H9 (cell line): ENCODE measurements at regions not wholly inside any gene's neighbourhood (a gene's known extent, or its start where the extent isn't known, plus 50 kb on each side); places are given as distances from the start of the nearest gene placed in this dataset.

ENCODE experiments used
- DNase-seq: peaks from one replicate; pipeline ENCODE4 v3.0.0-alpha.2; 2017
- H2AFZ ChIP-seq: one replicate; pipeline ENCODE4 v1.6.1; 2013; ENCODE audit warnings: mild to moderate bottlenecking, low read length, control low read depth, moderate library complexity
- H2AK5ac ChIP-seq: 2 replicates; pipeline ENCODE4 v1.6.1; 2013; ENCODE audit warnings: low read length, control low read depth, mixed read lengths; ENCODE audit not compliant: insufficient read length
- H2BK120ac ChIP-seq: one replicate; pipeline ENCODE4 v1.6.1; 2013; ENCODE audit warnings: low read depth, mild to moderate bottlenecking, low read length, control low read depth, inconsistent platforms; ENCODE audit not compliant: poor library complexity, severe bottlenecking
- H2BK12ac ChIP-seq: 2 replicates; pipeline ENCODE4 v1.6.1; 2013; ENCODE audit warnings: low read length, control low read depth, mixed read lengths, low read depth; ENCODE audit not compliant: insufficient read length
- H2BK15ac ChIP-seq: 2 replicates; pipeline ENCODE4 v1.6.1; 2013; ENCODE audit warnings: low read depth, low read length, control low read depth
- H2BK20ac ChIP-seq: one replicate; pipeline ENCODE4 v1.6.1; 2013; ENCODE audit warnings: low read depth, mild to moderate bottlenecking, low read length, control low read depth, inconsistent platforms; ENCODE audit not compliant: poor library complexity, severe bottlenecking
- H2BK5ac ChIP-seq: 2 replicates; pipeline ENCODE4 v1.6.1; 2013; ENCODE audit warnings: low read length, control low read depth, mixed read lengths; ENCODE audit not compliant: insufficient read length
- H3K14ac ChIP-seq: 2 replicates; pipeline ENCODE4 v1.6.1; 2013; ENCODE audit warnings: low read length, control low read depth; ENCODE audit not compliant: insufficient read depth
- H3K18ac ChIP-seq: 2 replicates; pipeline ENCODE4 v1.6.1; 2013; ENCODE audit warnings: low read depth, mild to moderate bottlenecking, mixed read lengths, low read length, control low read depth; ENCODE audit not compliant: insufficient read length
- H3K23ac ChIP-seq: 2 replicates; pipeline ENCODE4 v1.6.1; 2013; ENCODE audit warnings: low read length, control low read depth, mixed read lengths, low read depth; ENCODE audit not compliant: insufficient read length
- H3K23me2 ChIP-seq: 2 replicates; pipeline ENCODE4 v1.6.1; 2013; ENCODE audit warnings: low read depth, mild to moderate bottlenecking, mixed read lengths, low read length, control low read depth; ENCODE audit not compliant: insufficient read length, poor library complexity, severe bottlenecking
- H3K27ac ChIP-seq: 2 replicates; pipeline ENCODE4 v1.5.1; 2013; ENCODE audit warnings: low read length, control low read depth, mixed read lengths, low read depth; ENCODE audit not compliant: insufficient read length
- H3K27me3 ChIP-seq: 2 replicates; pipeline ENCODE4 v1.6.1; 2013; ENCODE audit warnings: low read length, control low read depth, inconsistent platforms; ENCODE audit not compliant: insufficient read depth
- H3K4ac ChIP-seq: 2 replicates; pipeline ENCODE4 v1.6.1; 2013; ENCODE audit warnings: low read depth, mild to moderate bottlenecking, control low read depth, inconsistent platforms, low read length, moderate library complexity
- H3K4me1 ChIP-seq: 2 replicates; pipeline ENCODE4 v1.6.1; 2013; ENCODE audit warnings: low read length, control low read depth, inconsistent platforms; ENCODE audit not compliant: insufficient read depth
- H3K4me2 ChIP-seq: 2 replicates; pipeline ENCODE4 v1.6.1; 2013; ENCODE audit warnings: low read length, control low read depth, mixed read lengths; ENCODE audit not compliant: insufficient read length, insufficient read depth
- H3K56ac ChIP-seq: 2 replicates; pipeline ENCODE4 v1.6.1; 2013; ENCODE audit warnings: low read depth, mild to moderate bottlenecking, mixed read lengths, low read length, control low read depth; ENCODE audit not compliant: insufficient read length
- H3K79me1 ChIP-seq: 2 replicates; pipeline ENCODE4 v1.6.1; 2013; ENCODE audit warnings: low read depth, mild to moderate bottlenecking, moderate library complexity, low read length, control low read depth, inconsistent platforms; ENCODE audit not compliant: insufficient read depth, poor library complexity, severe bottlenecking
- H3K79me2 ChIP-seq: 2 replicates; pipeline ENCODE4 v1.6.1; 2013; ENCODE audit warnings: low read length, control low read depth, inconsistent platforms; ENCODE audit not compliant: insufficient read depth
- H3K9ac ChIP-seq: 2 replicates; pipeline ENCODE4 v1.6.1; 2013; ENCODE audit warnings: low read length, control low read depth, mixed read lengths; ENCODE audit not compliant: insufficient read length; ENCODE audit errors: extremely low read depth
- H3K9me3 ChIP-seq: one replicate; pipeline ENCODE4 v1.6.1; 2013; ENCODE audit warnings: low read depth, low read length, inconsistent platforms; ENCODE audit not compliant: control insufficient read depth
- H3T11ph ChIP-seq: one replicate; pipeline ENCODE4 v1.6.1; 2013; ENCODE audit warnings: mild to moderate bottlenecking, low read length, control low read depth, inconsistent platforms
- H4K20me1 ChIP-seq: one replicate; pipeline ENCODE4 v1.6.1; 2013; ENCODE audit not compliant: control insufficient read depth, insufficient read length, insufficient read depth
- H4K5ac ChIP-seq: 2 replicates; pipeline ENCODE4 v1.6.1; 2013; ENCODE audit warnings: low read depth, mild to moderate bottlenecking, mixed read lengths, low read length, control low read depth; ENCODE audit not compliant: insufficient read length
- H4K8ac ChIP-seq: replicated peaks from 2 replicates; pipeline ENCODE4 v1.6.1; 2013; ENCODE audit warnings: low read length, control low read depth, mixed read lengths, low read depth; ENCODE audit not compliant: insufficient read length
- H4K91ac ChIP-seq: 2 replicates; pipeline ENCODE4 v1.6.1; 2013; ENCODE audit warnings: low read depth, mild to moderate bottlenecking, moderate library complexity, mixed read lengths, low read length, control low read depth; ENCODE audit not compliant: insufficient read length
- H3K27ac Mint-ChIP-seq, 3 experiments: 2 replicates in 2 of 3; 3 replicates in 1 of 3; pipeline ENCODE4 v1.8.0; 2020 to 2021; ENCODE audit warnings: mixed read lengths in 3 of 3, mild to moderate bottlenecking in 1 of 3, moderate library complexity in 1 of 3
- H3K27me3 Mint-ChIP-seq: 2 replicates; pipeline ENCODE4 v1.8.0; 2021; ENCODE audit warnings: low read depth, mild to moderate bottlenecking, moderate library complexity, mixed read lengths
- H3K36me3 Mint-ChIP-seq, 3 experiments: 2 replicates in 2 of 3; 3 replicates in 1 of 3; pipeline ENCODE4 v1.8.0; 2020 to 2021; ENCODE audit warnings: low read depth in 3 of 3, mixed read lengths in 3 of 3; ENCODE audit not compliant: insufficient read depth in 1 of 3
- H3K4me1 Mint-ChIP-seq, 2 experiments: 2 replicates each; pipeline ENCODE4 v1.8.0; 2020; ENCODE audit warnings: mixed read lengths in 2 of 2
- H3K4me3 Mint-ChIP-seq, 2 experiments: 2 replicates in 1 of 2; 3 replicates in 1 of 2; pipeline ENCODE4 v1.8.0; 2020 to 2021; ENCODE audit warnings: mild to moderate bottlenecking in 2 of 2, mixed read lengths in 2 of 2, moderate library complexity in 1 of 2
- H3K9me3 Mint-ChIP-seq, 2 experiments: 2 replicates in 1 of 2; 3 replicates in 1 of 2; pipeline ENCODE4 v1.8.0; 2020; ENCODE audit warnings: mild to moderate bottlenecking in 2 of 2, mixed read lengths in 2 of 2, moderate library complexity in 1 of 2
- CTCF ChIP-seq: fragments of 200-600 bp; sonication (generic); conservative IDR thresholded peaks from 3 replicates; pipeline ENCODE4 v1.8.0; 2021; ENCODE audit warnings: antibody characterized with exemption, mild to moderate bottlenecking
- WGBS: extraction: QIAGEN DNeasy Blood & Tissue Kit; methylation state at CpG from one replicate; pipeline ENCODE4 v1.1.7; 2013; ENCODE audit warnings: missing lambda C conversion rate, low lambda C conversion rate, mixed read lengths; ENCODE audit not compliant: insufficient read length; ENCODE audit errors: extremely low coverage; 5-methylcytosine and 5-hydroxymethylcytosine counted together

GRCh38 chr7:18401757-18402156 is 93.8 kb upstream of the HDAC9 start:
- no peak overlapping the region for H2BK12ac ChIP-seq
- no peaks in the 10 kb centered on the region for H3K79me1 ChIP-seq
- H3K18ac ChIP-seq: no peak overlapping the region
- no peaks in the 10 kb centered on the region for H3K9me3 Mint-ChIP-seq
- no peak overlapping the region for H3K27ac ChIP-seq
- no peak overlapping the region for H3T11ph ChIP-seq
- H3K4me1 ChIP-seq: peaks cover 12% of the 10 kb centered on the region; the same call in 1 of the 2 replicates
- no peak overlapping the region for H4K91ac ChIP-seq
- H4K8ac ChIP-seq: no peak overlapping the region
- no peak overlapping the region for H4K5ac ChIP-seq
- H3K4me2 ChIP-seq: no peak overlapping the region
- no peak overlapping the region for H2BK15ac ChIP-seq
- H2BK20ac ChIP-seq: no peak overlapping the region
- no peak for DNase-seq
- H2BK5ac ChIP-seq: no peak overlapping the region
- no peak overlapping the region for H3K23ac ChIP-seq
- H3K79me2 ChIP-seq: no peaks in the 10 kb centered on the region
- TF ChIP-seq CTCF: no peak
- H3K4me3 Mint-ChIP-seq: no peak overlapping the region
- no peak overlapping the region for H3K56ac ChIP-seq
- H4K20me1 ChIP-seq: no peaks in the 10 kb centered on the region
- peaks cover 59 to 60% of the 10 kb centered on the region in 2 experiments for H3K4me1 Mint-ChIP-seq
- no peak overlapping the region for H3K14ac ChIP-seq
- H3K27me3 Mint-ChIP-seq: no peaks in the 10 kb centered on the region
- H3K4ac ChIP-seq: no peak overlapping the region
- H3K9ac ChIP-seq: no peak overlapping the region
- H2AK5ac ChIP-seq: no peak overlapping the region
- WGBS: no CpG with 5 or more reads among the region's 1 CpG
- H3K27ac Mint-ChIP-seq: no peak overlapping the region
- H2AFZ ChIP-seq: no peak overlapping the region
- H3K23me2 ChIP-seq: no peaks in the 10 kb centered on the region
- H3K27me3 ChIP-seq: no peaks in the 10 kb centered on the region
- H3K9me3 ChIP-seq: no peaks in the 10 kb centered on the region
- no peaks in the 10 kb centered on the region for H3K36me3 Mint-ChIP-seq
- H2BK120ac ChIP-seq: no peak overlapping the region
